DOHH2 (cell line): ENCODE measurements at regions not wholly inside any gene's neighbourhood (a gene's known extent, or its start where the extent isn't known, plus 50 kb on each side); places are given as distances from the start of the nearest gene placed in this dataset.

Experiments
- CTCF ChIP-seq: fragments of 200-600 bp; sonication (generic); IDR thresholded peaks from one replicate; pipeline ENCODE4 v1.5.1; 2014; ENCODE audit warnings: antibody characterized with exemption, mild to moderate bottlenecking, low read depth, low read length; ENCODE audit not compliant: poor library complexity, severe bottlenecking
- EZH2phosphoT487 ChIP-seq: fragments of 200-600 bp; sonication (generic); IDR thresholded peaks from 2 replicates; pipeline ENCODE4 v1.6.1; 2017; ENCODE audit warnings: borderline replicate concordance, mild to moderate bottlenecking, antibody characterized with exemption, low read length, moderate library complexity, mixed read lengths

GRCh38 chr14:61178226-61179060 lies 102.7 kb downstream of the TMEM30B start:
- no peak for TF ChIP-seq CTCF
- TF ChIP-seq EZH2phosphoT487: no peak
